Liver (tissue), 8 donors: ENCODE measurements at regions not wholly inside any gene's neighbourhood (a gene's known extent, or its start where the extent isn't known, plus 50 kb on each side); places are given as distances from the start of the nearest gene placed in this dataset.

Source experiments
- DNase-seq: peaks from one replicate; pipeline ENCODE4 v3.0.0-alpha.2; 2017; ENCODE audit warnings: low spot score
- H3K27ac ChIP-seq, 2 donors: one replicate each; pipeline ENCODE4 v1.7.0; 2013; ENCODE audit warnings: inconsistent platforms in 2 of 2, low read length in 2 of 2, control low read depth in 1 of 2, low read depth in 1 of 2, mild to moderate bottlenecking in 1 of 2
- H3K27me3 ChIP-seq, 4 donors: one replicate each; pipeline versions ENCODE4 v1.6.1 to v1.7.0; 2013; ENCODE audit warnings: low read length in 3 of 4, inconsistent platforms in 1 of 4, mild to moderate bottlenecking in 1 of 4, moderate library complexity in 1 of 4; ENCODE audit not compliant: control insufficient read depth in 4 of 4, insufficient read depth in 4 of 4
- H3K36me3 ChIP-seq, 4 donors: one replicate each; pipeline versions ENCODE4 v1.6.1 to v1.7.0; 2013; ENCODE audit warnings: low read length in 3 of 4, mild to moderate bottlenecking in 3 of 4, low read depth in 1 of 4, moderate library complexity in 1 of 4; ENCODE audit not compliant: control insufficient read depth in 4 of 4, insufficient read depth in 3 of 4
- H3K4me1 ChIP-seq, 4 donors: one replicate each; pipeline versions ENCODE4 v1.6.1 to v1.7.0; 2013; ENCODE audit warnings: low read length in 3 of 4, mild to moderate bottlenecking in 3 of 4, moderate library complexity in 1 of 4; ENCODE audit not compliant: control insufficient read depth in 4 of 4, insufficient read depth in 4 of 4
- H3K4me3 ChIP-seq, 3 donors: one replicate each; pipeline versions ENCODE4 v1.6.1 to v1.7.0; 2013; ENCODE audit warnings: low read length in 3 of 3, control low read depth in 1 of 3, low read depth in 1 of 3, mild to moderate bottlenecking in 1 of 3
- H3K9ac ChIP-seq, 2 donors: one replicate each; pipeline ENCODE4 v1.7.0; 2013; ENCODE audit warnings: low read length in 2 of 2, mild to moderate bottlenecking in 2 of 2, moderate library complexity in 2 of 2, control low read depth in 1 of 2, low read depth in 1 of 2
- H3K9me3 ChIP-seq, 4 donors: one replicate each; pipeline versions ENCODE4 v1.6.1 to v1.7.0; 2013; ENCODE audit warnings: low read length in 3 of 4; ENCODE audit not compliant: control insufficient read depth in 4 of 4
- ATF3 ChIP-seq: IDR thresholded peaks from 2 replicates; pipeline ENCODE4 v1.6.1; 2016; ENCODE audit warnings: antibody characterized with exemption
- CTCF ChIP-seq: fragments of 150-350 bp; IDR thresholded peaks from 2 replicates; pipeline ENCODE4 v1.5.1; 2017; ENCODE audit warnings: improper control_type of control experiment, low read depth, low read length; ENCODE audit not compliant: missing input control
- EGR1 ChIP-seq, 2 donors: IDR thresholded peaks; 2 replicates each; pipeline ENCODE4 v1.6.1; 2016 to 2018; ENCODE audit warnings: antibody characterized with exemption in 2 of 2, low read depth in 2 of 2
- FOXA1 ChIP-seq: IDR thresholded peaks from 2 replicates; pipeline ENCODE4 v1.6.1; 2016; ENCODE audit warnings: antibody characterized with exemption
- FOXA2 ChIP-seq: IDR thresholded peaks from 2 replicates; pipeline ENCODE4 v1.6.1; 2016; ENCODE audit warnings: antibody characterized with exemption
- GABPA ChIP-seq, 2 donors: IDR thresholded peaks in 1 of 2; conservative IDR thresholded peaks in 1 of 2; 2 replicates each; pipeline ENCODE4 v1.6.1; 2016; ENCODE audit warnings: antibody characterized with exemption in 2 of 2, mild to moderate bottlenecking in 1 of 2, moderate library complexity in 1 of 2
- HNF4A ChIP-seq, 2 donors: conservative IDR thresholded peaks; 2 replicates each; pipeline ENCODE4 v1.6.1; 2016; ENCODE audit warnings: antibody characterized with exemption in 2 of 2, mild to moderate bottlenecking in 2 of 2
- HNF4G ChIP-seq: IDR thresholded peaks from 2 replicates; pipeline ENCODE4 v1.6.1; 2016; ENCODE audit warnings: antibody characterized with exemption
- JUND ChIP-seq, 2 donors: IDR thresholded peaks; 2 replicates each; pipeline ENCODE4 v1.6.1; 2016; ENCODE audit warnings: antibody characterized with exemption in 2 of 2
- MAX ChIP-seq: IDR thresholded peaks from 2 replicates; pipeline ENCODE4 v1.6.1; 2016; ENCODE audit warnings: antibody characterized with exemption
- NR2F2 ChIP-seq: IDR thresholded peaks from 2 replicates; pipeline ENCODE4 v1.6.1; 2016; ENCODE audit warnings: antibody characterized with exemption
- RAD21 ChIP-seq, 2 donors: IDR thresholded peaks; 2 replicates each; pipeline ENCODE4 v1.6.1; 2016; ENCODE audit warnings: antibody characterized with exemption in 2 of 2, mild to moderate bottlenecking in 2 of 2
- REST ChIP-seq: IDR thresholded peaks from 2 replicates; pipeline ENCODE4 v1.6.1; 2016; ENCODE audit warnings: antibody characterized with exemption, mild to moderate bottlenecking
- RXRA ChIP-seq, 2 donors: IDR thresholded peaks; 2 replicates each; pipeline ENCODE4 v1.6.1; 2017 to 2018; ENCODE audit warnings: antibody characterized with exemption in 2 of 2, mild to moderate bottlenecking in 1 of 2
- SP1 ChIP-seq: IDR thresholded peaks from 2 replicates; pipeline ENCODE4 v1.6.1; 2018; ENCODE audit warnings: antibody characterized with exemption, mild to moderate bottlenecking
- TAF1 ChIP-seq: conservative IDR thresholded peaks from 2 replicates; pipeline ENCODE4 v1.6.1; 2016; ENCODE audit warnings: antibody characterized with exemption, mild to moderate bottlenecking
- YY1 ChIP-seq: IDR thresholded peaks from 2 replicates; pipeline ENCODE4 v1.6.1; 2016; ENCODE audit warnings: antibody characterized with exemption, mild to moderate bottlenecking
- ZBTB33 ChIP-seq: IDR thresholded peaks from 2 replicates; pipeline ENCODE4 v1.6.1; 2016; ENCODE audit warnings: antibody characterized with exemption
- WGBS: extraction: QIAGEN DNeasy Blood & Tissue Kit; methylation state at CpG from one replicate; pipeline ENCODE4 v1.1.7; 2013; 5-methylcytosine and 5-hydroxymethylcytosine counted together
- donor health status: healthy.
- donor health status: healthy.
- donor health status: healthy.
- donor health status: healthy.
- donor health status: healthy.

- no peak for TF ChIP-seq REST
Observed at GRCh38 chr7:10677211-10677610, 296.5 kb upstream of the PHF14 start (continued).

- DNase-seq, result no peak
- Histone ChIP-seq H3K36me3 (no peaks in the 10 kb centered on the region), H3K4me3 (no peak overlapping the region), H3K27ac (no peak overlapping the region), H3K9ac (no peak overlapping the region), H3K4me1 (no peaks in the 10 kb centered on the region), H3K27me3 (no peaks in the 10 kb centered on the region), H3K9me3 (no peaks in the 10 kb centered on the region)
- 78% methylated on average over 1 of the region's 1 CpG for WGBS
- no peak for TF ChIP-seq HNF4A (conservative IDR thresholded peaks at IDR 0.05)
- TF ChIP-seq RXRA (IDR thresholded peaks at IDR 0.05), result no peak
- no peak for TF ChIP-seq REST
- no peak for TF ChIP-seq GABPA (IDR thresholded peaks at IDR 0.05 in 1 of 2, conservative IDR thresholded peaks at IDR 0.05 in 1 of 2)
- TF ChIP-seq FOXA2, result no peak
- TF ChIP-seq SP1, result no peak
- no peak for TF ChIP-seq YY1
- TF ChIP-seq ATF3, result no peak
- TF ChIP-seq TAF1, result no peak
- no peak for TF ChIP-seq JUND (IDR thresholded peaks at IDR 0.05)
- no peak for TF ChIP-seq RAD21 (IDR thresholded peaks at IDR 0.05)
- TF ChIP-seq ZBTB33, result no peak
- no peak for TF ChIP-seq FOXA1
- no peak for TF ChIP-seq NR2F2
- no peak for TF ChIP-seq CTCF
- TF ChIP-seq HNF4G, result no peak
- no peak for TF ChIP-seq MAX
- TF ChIP-seq EGR1 (IDR thresholded peaks at IDR 0.05; ENCODE audit: low read depth in 2 of 2), result no peak
Observed at GRCh38 chr7:10677668-10678232, 295.9 kb upstream of the PHF14 start.
